ENCODE measurements at regions not wholly inside any gene's neighbourhood (a gene's known extent, or its start where the extent isn't known, plus 50 kb on each side); places are given as distances from the start of the nearest gene placed in this dataset.

DNA sequence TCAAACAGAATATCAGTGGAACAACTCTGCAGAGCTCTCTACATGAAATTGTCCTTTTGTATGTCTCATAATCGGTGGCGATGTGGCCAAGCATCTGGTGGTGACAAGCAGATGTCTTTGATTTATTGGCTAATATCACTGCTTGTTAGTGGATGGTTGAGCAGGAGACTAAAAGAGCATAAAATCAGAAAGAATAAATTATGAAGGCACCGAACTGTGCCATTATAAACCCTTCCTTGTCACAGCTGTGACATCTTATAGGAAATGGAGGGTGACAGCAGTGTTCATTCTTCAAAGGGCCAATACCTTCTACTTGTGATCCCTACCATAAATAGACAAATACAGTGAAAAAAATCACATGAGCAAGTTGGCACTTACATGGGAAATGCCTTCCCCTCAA, 1404.3 kb downstream of the MAT2B start (continued):
- TF ChIP-seq MXD3 (CRISPR knock-in tag; IDR thresholded peaks at IDR 0.05) = no peak
- no peak for TF ChIP-seq FOXM1 (CRISPR knock-in tag; IDR thresholded peaks at IDR 0.05)
- TF ChIP-seq, protein P1, sequence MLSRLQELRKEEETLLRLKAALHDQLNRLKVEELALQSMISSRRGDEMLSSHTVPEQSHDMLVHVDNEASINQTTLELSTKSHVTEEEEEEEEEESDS (CRISPR knock-in tag; IDR thresholded peaks at IDR 0.05; ENCODE audit: borderline replicate concordance) = no peak

- ChIA-PET POLR2A (no interaction called here), CTCF (ENCODE audit: low intra/inter-chr PET ratio, low total read pairs) (no interaction called here)
- BruUV-seq (replicated peaks) = no TSS peak
- ATAC-seq = no peak
- Histone ChIP-seq H4K20me1 (ENCODE audit: insufficient read depth, low read length) (no peaks in the 10 kb centered on the region), H3K9me3 (ENCODE audit: low read length) (peaks cover 74% of the 10 kb centered on the region), H2AFZ (ENCODE audit: low read length) (no peak overlapping the region), H3K9ac (ENCODE audit: insufficient read depth, low read depth, low read length) (no peak overlapping the region), H3K27ac (ENCODE audit: extremely low read length, insufficient read depth, low read length) (no peak overlapping the region), H3K27me3 (ENCODE audit: control insufficient read depth in 1 of 2, insufficient read depth in 2 of 2, low read length in 2 of 2) (no peaks in the 10 kb centered on the region), H3K79me2 (ENCODE audit: insufficient read depth, low read length) (no peaks in the 10 kb centered on the region), H3K4me2 (ENCODE audit: low read depth, low read length) (no peak overlapping the region), H3K4me3 (replicated peaks in 1 of 3; ENCODE audit: insufficient read depth in 1 of 3, low read depth in 2 of 3, low read length in 3 of 3) (no peak overlapping the region), H3K36me3 (replicated peaks in 1 of 2; ENCODE audit: control insufficient read depth in 1 of 2, insufficient read depth in 2 of 2, low read length in 2 of 2) (no peaks in the 10 kb centered on the region), H3K4me1 (ENCODE audit: insufficient read depth, low read length) (no peaks in the 10 kb centered on the region)
- intact Hi-C loops (cut with micrococcal nuclease; ENCODE audit: unreplicated experiment) (no loop called here), in situ Hi-C loops (cut with HindIII; ENCODE audit: extremely low pct_ligation_motif_present, low pct_unique_long_range_greater_than_20kb) (no loop called here)
- DNase-seq (ENCODE audit: low spot score) = no peak
- TF ChIP-seq CBFB (CRISPR knock-in tag; IDR thresholded peaks at IDR 0.05) (no peak), SNAPC2 (CRISPR knock-in tag; IDR thresholded peaks at IDR 0.05) (no peak), KLF11 (CRISPR knock-in tag; IDR thresholded peaks at IDR 0.05) (no peak), ZNF850 (CRISPR knock-in tag; conservative IDR thresholded peaks at IDR 0.05) (no peak), HDAC6 (IDR thresholded peaks at IDR 0.05; ENCODE audit: low read depth, low read length) (no peak), ZNF329 (CRISPR knock-in tag; IDR thresholded peaks at IDR 0.05; ENCODE audit: low read depth) (no peak), PLRG1 (conservative IDR thresholded peaks at IDR 0.05) (no peak), ZNF256 (CRISPR knock-in tag; conservative IDR thresholded peaks at IDR 0.05) (no peak), ZNF18 (CRISPR knock-in tag; IDR thresholded peaks at IDR 0.05; ENCODE audit: insufficient replicate concordance) (no peak), ZNF33A (CRISPR knock-in tag; IDR thresholded peaks at IDR 0.05; ENCODE audit: borderline replicate concordance) (no peak), SRSF9 (IDR thresholded peaks at IDR 0.05; ENCODE audit: borderline replicate concordance, insufficient read depth, low read depth, low read length, poor library complexity, severe bottlenecking) (no peak), SP140L (CRISPR knock-in tag; IDR thresholded peaks at IDR 0.05; ENCODE audit: borderline replicate concordance) (no peak), ZNF260 (CRISPR knock-in tag; IDR thresholded peaks at IDR 0.05; ENCODE audit: borderline replicate concordance, low read depth) (no peak), CBX1 (IDR thresholded peaks at IDR 0.05; ENCODE audit: low read depth) (no peak), DR1 (CRISPR knock-in tag; IDR thresholded peaks at IDR 0.05) (no peak), LBX2 (CRISPR knock-in tag; IDR thresholded peaks at IDR 0.05; ENCODE audit: borderline replicate concordance) (no peak)
- TF ChIP-seq, protein P2, sequence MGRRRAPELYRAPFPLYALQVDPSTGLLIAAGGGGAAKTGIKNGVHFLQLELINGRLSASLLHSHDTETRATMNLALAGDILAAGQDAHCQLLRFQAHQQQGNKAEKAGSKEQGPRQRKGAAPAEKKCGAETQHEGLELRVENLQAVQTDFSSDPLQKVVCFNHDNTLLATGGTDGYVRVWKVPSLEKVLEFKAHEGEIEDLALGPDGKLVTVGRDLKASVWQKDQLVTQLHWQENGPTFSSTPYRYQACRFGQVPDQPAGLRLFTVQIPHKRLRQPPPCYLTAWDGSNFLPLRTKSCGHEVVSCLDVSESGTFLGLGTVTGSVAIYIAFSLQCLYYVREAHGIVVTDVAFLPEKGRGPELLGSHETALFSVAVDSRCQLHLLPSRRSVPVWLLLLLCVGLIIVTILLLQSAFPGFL (CRISPR knock-in tag; IDR thresholded peaks at IDR 0.05) = no peak
- TF ChIP-seq, protein P3, sequence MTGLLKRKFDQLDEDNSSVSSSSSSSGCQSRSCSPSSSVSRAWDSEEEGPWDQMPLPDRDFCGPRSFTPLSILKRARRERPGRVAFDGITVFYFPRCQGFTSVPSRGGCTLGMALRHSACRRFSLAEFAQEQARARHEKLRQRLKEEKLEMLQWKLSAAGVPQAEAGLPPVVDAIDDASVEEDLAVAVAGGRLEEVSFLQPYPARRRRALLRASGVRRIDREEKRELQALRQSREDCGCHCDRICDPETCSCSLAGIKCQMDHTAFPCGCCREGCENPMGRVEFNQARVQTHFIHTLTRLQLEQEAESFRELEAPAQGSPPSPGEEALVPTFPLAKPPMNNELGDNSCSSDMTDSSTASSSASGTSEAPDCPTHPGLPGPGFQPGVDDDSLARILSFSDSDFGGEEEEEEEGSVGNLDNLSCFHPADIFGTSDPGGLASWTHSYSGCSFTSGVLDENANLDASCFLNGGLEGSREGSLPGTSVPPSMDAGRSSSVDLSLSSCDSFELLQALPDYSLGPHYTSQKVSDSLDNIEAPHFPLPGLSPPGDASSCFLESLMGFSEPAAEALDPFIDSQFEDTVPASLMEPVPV (CRISPR knock-in tag; IDR thresholded peaks at IDR 0.05) = no peak
- FAIRE-seq = no peak
Measured at GRCh38 chr5:164921722-164922121, 1416.3 kb downstream of the MAT2B start.
